GM23338 (cell line): ENCODE measurements at regions not wholly inside any gene's neighbourhood (a gene's known extent, or its start where the extent isn't known, plus 50 kb on each side); places are given as distances from the start of the nearest gene placed in this dataset.

ENCODE experiments used
- ATAC-seq: fragments of 200-7000 bp; cut with Tn5 transposase; 3 replicates; pipeline ENCODE4 v1.9.1; 2020
- DNase-seq: peaks from one replicate; pipeline ENCODE4 v3.0.0-alpha.2; 2015; ENCODE audit warnings: low spot score
- H2AFZ ChIP-seq: fragments of 200-600 bp; sonication (generic); 2 replicates; pipeline ENCODE4 v1.8.0; 2016; ENCODE audit warnings: antibody characterized with exemption, mild to moderate bottlenecking, moderate library complexity
- H3F3A ChIP-seq: fragments of 200-600 bp; sonication (generic); replicated peaks from 2 replicates; pipeline ENCODE4 v1.8.0; 2017; ENCODE audit warnings: antibody characterized with exemption, mixed run types, low read depth
- H3K27ac ChIP-seq: fragments of 200-600 bp; sonication (generic); 2 replicates; pipeline ENCODE4 v1.6.1; 2016; ENCODE audit warnings: low read depth
- H3K27me3 ChIP-seq: fragments of 200-600 bp; sonication (generic); 2 replicates; pipeline ENCODE4 v1.8.0; 2016; ENCODE audit warnings: mild to moderate bottlenecking, mixed run types, moderate library complexity; ENCODE audit not compliant: insufficient read depth
- H3K36me3 ChIP-seq: fragments of 200-600 bp; sonication (generic); 2 replicates; pipeline ENCODE4 v1.8.0; 2016; ENCODE audit warnings: mild to moderate bottlenecking; ENCODE audit not compliant: insufficient read depth
- H3K4me1 ChIP-seq: fragments of 200-600 bp; sonication (generic); 2 replicates; pipeline ENCODE4 v1.8.0; 2016; ENCODE audit warnings: mild to moderate bottlenecking, moderate library complexity; ENCODE audit not compliant: insufficient read depth
- H3K4me2 ChIP-seq: fragments of 200-600 bp; sonication (generic); 2 replicates; pipeline ENCODE4 v1.7.1; 2017; ENCODE audit warnings: mixed run types
- H3K4me3 ChIP-seq: fragments of 200-600 bp; sonication (generic); 2 replicates; pipeline ENCODE4 v1.6.1; 2016; ENCODE audit warnings: mixed run types
- H3K79me2 ChIP-seq: fragments of 200-600 bp; sonication (generic); replicated peaks from 2 replicates; pipeline ENCODE4 v1.8.0; 2017; ENCODE audit warnings: mild to moderate bottlenecking; ENCODE audit not compliant: insufficient read depth
- H3K9me2 ChIP-seq: fragments of 200-600 bp; sonication (generic); 2 replicates; pipeline ENCODE4 v1.8.0; 2017; ENCODE audit not compliant: insufficient read depth
- H4K20me1 ChIP-seq: fragments of 200-600 bp; sonication (generic); replicated peaks from 2 replicates; pipeline ENCODE4 v1.8.0; 2017; ENCODE audit warnings: mild to moderate bottlenecking; ENCODE audit not compliant: insufficient read depth
- H3K27ac Mint-ChIP-seq: 2 replicates; pipeline ENCODE4 v1.8.0; 2020; ENCODE audit warnings: inconsistent platforms, mild to moderate bottlenecking, moderate library complexity, mixed read lengths
- H3K27me3 Mint-ChIP-seq: 3 replicates; pipeline ENCODE4 v1.8.0; 2022; ENCODE audit warnings: low read depth, mild to moderate bottlenecking, moderate library complexity, mixed read lengths, inconsistent platforms; ENCODE audit not compliant: insufficient read depth, poor library complexity
- H3K36me3 Mint-ChIP-seq: 3 replicates; pipeline ENCODE4 v1.8.0; 2021; ENCODE audit warnings: low read depth, mild to moderate bottlenecking, inconsistent platforms, moderate library complexity, mixed read lengths
- H3K4me1 Mint-ChIP-seq: 3 replicates; pipeline ENCODE4 v1.8.0; 2020; ENCODE audit warnings: mild to moderate bottlenecking, inconsistent platforms, mixed read lengths
- H3K4me3 Mint-ChIP-seq: 3 replicates; pipeline ENCODE4 v1.8.0; 2021; ENCODE audit warnings: moderate library complexity, mild to moderate bottlenecking, inconsistent platforms, mixed read lengths
- H3K9me3 Mint-ChIP-seq: 3 replicates; pipeline ENCODE4 v1.8.0; 2020; ENCODE audit warnings: moderate library complexity, mild to moderate bottlenecking, inconsistent platforms, mixed read lengths
- ETS1 ChIP-seq: IDR thresholded peaks from 2 replicates; pipeline ENCODE4 v1.6.1; 2016; ENCODE audit warnings: antibody characterized with exemption
- EZH2phosphoT487 ChIP-seq: fragments of 200-600 bp; sonication (generic); IDR thresholded peaks from one replicate; pipeline ENCODE4 v1.8.1; 2018; ENCODE audit warnings: antibody characterized with exemption; ENCODE audit not compliant: unreplicated experiment
- NANOG ChIP-seq: IDR thresholded peaks from 2 replicates; pipeline ENCODE4 v1.6.1; 2016; ENCODE audit warnings: antibody characterized with exemption, borderline replicate concordance
- POLR2AphosphoS5 ChIP-seq: IDR thresholded peaks from 2 replicates; pipeline ENCODE4 v1.6.1; 2016; ENCODE audit warnings: antibody characterized with exemption, low read depth
- REST ChIP-seq: IDR thresholded peaks from one replicate; pipeline ENCODE4 v1.6.1; 2018; ENCODE audit warnings: antibody characterized with exemption; ENCODE audit not compliant: unreplicated experiment
- ZNF114 ChIP-seq: fragments of 250-450 bp; sonication (Bioruptor Pico); IDR thresholded peaks from 2 replicates; pipeline ENCODE4 v1.5.0; 2020; ENCODE audit warnings: mild to moderate bottlenecking, moderate library complexity
- ZNF331 ChIP-seq: fragments of 250-450 bp; sonication (Bioruptor Pico); IDR thresholded peaks from 2 replicates; pipeline ENCODE4 v1.5.0; 2020; ENCODE audit warnings: low read depth, mild to moderate bottlenecking, moderate library complexity

GRCh38 chr11:121801781-121802180, 314.2 kb downstream of the BLID start:
- H3K9me3 Mint-ChIP-seq, result peaks cover 27% of the 10 kb centered on the region

GRCh38 chr11:121801394-121801748, 314.6 kb downstream of the BLID start:
- Histone ChIP-seq H3K79me2 (no peaks in the 10 kb centered on the region), H3K27me3 (no peaks in the 10 kb centered on the region), H3K9me2 (0 out of 2 replicates have a peak, but pooled peaks cover 4% of the 10 kb centered on the region), H3K36me3 (0 out of 2 replicates have a peak, but pooled peaks cover 7% of the 10 kb centered on the region), H3K4me3 (peak overlapping the region; percentile 31), H4K20me1 (no peaks in the 10 kb centered on the region), H2AFZ (no peak overlapping the region), H3F3A (peaks cover 26% of the 10 kb centered on the region), H3K27ac (peak overlapping the region; percentile 99), H3K4me2 (peak overlapping the region; percentile 51), H3K4me1 (peaks cover 32% of the 10 kb centered on the region)
- Mint-ChIP-seq H3K4me1 (peaks cover 49% of the 10 kb centered on the region), H3K9me3 (peaks cover 27% of the 10 kb centered on the region), H3K27ac (peak overlapping the region; percentile 98), H3K36me3 (peaks cover 29% of the 10 kb centered on the region), H3K27me3 (peaks cover 3% of the 10 kb centered on the region), H3K4me3 (peak overlapping the region; percentile 59)
- DNase-seq (no peak), ATAC-seq (no peak)
- TF ChIP-seq REST (no peak), ZNF114 (CRISPR knock-in tag) (0 out of 2 replicates have a peak, but pooled peaks have one; percentile 1)

More at GRCh38 chr11:121801781-121802180, 314.2 kb downstream of the BLID start:
- Histone ChIP-seq H4K20me1 (no peaks in the 10 kb centered on the region), H3K79me2 (no peaks in the 10 kb centered on the region), H3K4me3 (peak overlapping the region; percentile 31), H3K27me3 (no peaks in the 10 kb centered on the region), H3K27ac (peak overlapping the region; percentile 99), H3K9me2 (0 out of 2 replicates have a peak, but pooled peaks cover 4% of the 10 kb centered on the region), H3K4me1 (peaks cover 32% of the 10 kb centered on the region), H3K36me3 (0 out of 2 replicates have a peak, but pooled peaks cover 7% of the 10 kb centered on the region), H3K4me2 (peak overlapping the region; percentile 51), H2AFZ (no peak overlapping the region), H3F3A (peaks cover 26% of the 10 kb centered on the region)
- TF ChIP-seq NANOG (peak; percentile 82; the same call in 1 of the 2 replicates), EZH2phosphoT487 (no peak), ZNF331 (CRISPR knock-in tag) (no peak)
- ATAC-seq, result peak; percentile 31
- Mint-ChIP-seq H3K27ac (peak overlapping the region; percentile 98), H3K36me3 (peaks cover 29% of the 10 kb centered on the region), H3K4me3 (peak overlapping the region; percentile 59), H3K27me3 (peaks cover 3% of the 10 kb centered on the region), H3K4me1 (peaks cover 49% of the 10 kb centered on the region)
- peak; percentile 27 for DNase-seq

GRCh38 chr11:121800731-121801393, 315.2 kb downstream of the BLID start:
- 0 out of 2 replicates have a peak, but pooled peaks cover 7% of the 10 kb centered on the region for H3K36me3 ChIP-seq
- Mint-ChIP-seq H3K9me3 (peaks cover 27% of the 10 kb centered on the region), H3K36me3 (peaks cover 29% of the 10 kb centered on the region), H3K27me3 (peaks cover 3% of the 10 kb centered on the region), H3K4me1 (peaks cover 46% of the 10 kb centered on the region), H3K27ac (peak overlapping the region; percentile 98), H3K4me3 (peak overlapping the region; percentile 59)
- H3K27me3 ChIP-seq, result no peaks in the 10 kb centered on the region
- peak overlapping the region; percentile 63 for H3K4me2 ChIP-seq
- peak; percentile 92 for ATAC-seq
- H2AFZ ChIP-seq, result no peak overlapping the region
- peaks cover 32% of the 10 kb centered on the region for H3K4me1 ChIP-seq
- DNase-seq, result peak; percentile 93
- H3K27ac ChIP-seq, result peak overlapping the region; percentile 99
- 0 out of 2 replicates have a peak, but pooled peaks cover 4% of the 10 kb centered on the region for H3K9me2 ChIP-seq
- H4K20me1 ChIP-seq, result no peaks in the 10 kb centered on the region
- peaks cover 26% of the 10 kb centered on the region for H3F3A ChIP-seq
- H3K4me3 ChIP-seq, result peak overlapping the region; percentile 31
- no peaks in the 10 kb centered on the region for H3K79me2 ChIP-seq
- TF ChIP-seq ETS1 (no peak), POLR2AphosphoS5 (no peak; the same call in 1 of the 2 replicates), ZNF114 (CRISPR knock-in tag) (peak; percentile 10; the same call in 1 of the 2 replicates), REST (no peak), NANOG (0 out of 2 replicates have a peak, but pooled peaks have one; percentile 28)
